IMR-90 (cell line): ENCODE measurements at regions not wholly inside any gene's neighbourhood (a gene's known extent, or its start where the extent isn't known, plus 50 kb on each side); places are given as distances from the start of the nearest gene placed in this dataset.

ENCODE experiments used
- ATAC-seq: fragments of 200-7000 bp; cut with Tn5 transposase; 2 replicates; pipeline ENCODE4 v1.9.1; 2020; ENCODE audit warnings: low read depth, mild to moderate bottlenecking, moderate library complexity
- BruUV-seq: library from RNA; stranded (reverse); fragments of 400-500 nt; replicated peaks from 2 replicates; lab custom pipeline; 2021; lab: Mats Ljungman, UMichigan
- CTCF ChIA-PET: fragments of 300-600 bp; formaldehyde crosslinking; extraction: SDS; loops from one replicate; lab custom pipeline; 2021; ENCODE audit warnings: antibody characterized with exemption; lab: Yijun Ruan, JAX
- POLR2A ChIA-PET: fragments of 300-600 bp; sonication (Branson Sonifier 250); formaldehyde crosslinking; loops from one replicate; lab custom pipeline; 2022; ENCODE audit warnings: antibody characterized with exemption; ENCODE audit not compliant: unreplicated experiment; lab: Charles Lee
- DNase-seq: peaks from one replicate; pipeline ENCODE4 v3.0.0; 2013
- H2AFZ ChIP-seq: replicated peaks from 2 replicates; pipeline ENCODE3; 2013; ENCODE audit warnings: low read length, mild to moderate bottlenecking; ENCODE audit not compliant: poor library complexity
- H2AK5ac ChIP-seq: 2 replicates; pipeline ENCODE4 v1.6.1; 2013; ENCODE audit warnings: low read depth, low read length, inconsistent platforms
- H2AK9ac ChIP-seq: replicated peaks from 2 replicates; pipeline ENCODE3; 2013; ENCODE audit warnings: mild to moderate bottlenecking, low read depth, low read length, moderate library complexity; ENCODE audit not compliant: poor library complexity
- H2BK120ac ChIP-seq: 2 replicates; pipeline ENCODE4 v1.6.1; 2013; ENCODE audit warnings: low read depth, low read length, inconsistent platforms
- H2BK15ac ChIP-seq: 3 replicates; pipeline ENCODE4 v1.6.1; 2013; ENCODE audit warnings: low read depth, low read length, inconsistent platforms
- H2BK20ac ChIP-seq: 2 replicates; pipeline ENCODE4 v1.6.1; 2013; ENCODE audit warnings: low read depth, mild to moderate bottlenecking, inconsistent platforms, low read length, moderate library complexity
- H2BK5ac ChIP-seq: 2 replicates; pipeline ENCODE4 v1.6.1; 2013; ENCODE audit warnings: mild to moderate bottlenecking, low read depth, low read length, inconsistent platforms; ENCODE audit not compliant: poor library complexity, severe bottlenecking
- H3K14ac ChIP-seq: replicated peaks from 2 replicates; pipeline ENCODE4 v1.6.1; 2013; ENCODE audit warnings: low read depth, low read length, inconsistent platforms
- H3K18ac ChIP-seq: 2 replicates; pipeline ENCODE4 v1.6.1; 2013; ENCODE audit warnings: low read depth, low read length, control low read depth
- H3K23ac ChIP-seq: 2 replicates; pipeline ENCODE4 v1.6.1; 2013; ENCODE audit warnings: low read depth, low read length, inconsistent platforms
- H3K27ac ChIP-seq: 2 replicates; pipeline ENCODE4 v1.5.1; 2013; ENCODE audit warnings: mild to moderate bottlenecking, control low read depth, low read length; ENCODE audit not compliant: insufficient read depth
- H3K27me3 ChIP-seq: 2 replicates; pipeline ENCODE4 v1.6.1; 2013; ENCODE audit warnings: low read length; ENCODE audit not compliant: control insufficient read depth, insufficient read depth
- H3K36me3 ChIP-seq: 2 replicates; pipeline ENCODE4 v1.6.1; 2013; ENCODE audit warnings: low read length, mixed read lengths; ENCODE audit not compliant: control insufficient read depth, insufficient read depth
- H3K4ac ChIP-seq: 2 replicates; pipeline ENCODE4 v1.6.1; 2013; ENCODE audit warnings: low read depth, low read length, inconsistent platforms
- H3K4me1 ChIP-seq: 2 replicates; pipeline ENCODE4 v1.6.1; 2013; ENCODE audit warnings: low read length, mixed read lengths; ENCODE audit not compliant: control insufficient read depth, insufficient read depth
- H3K4me2 ChIP-seq: 2 replicates; pipeline ENCODE4 v1.6.1; 2013; ENCODE audit warnings: low read depth, mild to moderate bottlenecking, control low read depth, low read length, moderate library complexity
- H3K4me3 ChIP-seq: 2 replicates; pipeline ENCODE4 v1.5.1; 2013; ENCODE audit warnings: low read depth, mild to moderate bottlenecking, control low read depth, low read length, moderate library complexity; ENCODE audit not compliant: insufficient read depth
- H3K56ac ChIP-seq: 2 replicates; pipeline ENCODE4 v1.6.1; 2013; ENCODE audit warnings: low read length, inconsistent platforms; ENCODE audit not compliant: insufficient read depth; ENCODE audit errors: extremely low read depth
- H3K79me1 ChIP-seq, 2 experiments: 2 replicates each; pipeline ENCODE4 v1.6.1; 2013; ENCODE audit warnings: low read length in 2 of 2, inconsistent platforms in 1 of 2, low read depth in 1 of 2
- H3K9ac ChIP-seq: 2 replicates; pipeline ENCODE4 v1.6.1; 2013; ENCODE audit warnings: low read depth, low read length, control low read depth
- H3K9me1 ChIP-seq: 2 replicates; pipeline ENCODE4 v1.6.1; 2013; ENCODE audit warnings: low read length, inconsistent platforms; ENCODE audit not compliant: insufficient read depth
- H3K9me3 ChIP-seq: 2 replicates; pipeline ENCODE4 v1.6.1; 2013; ENCODE audit warnings: low read length; ENCODE audit not compliant: control insufficient read depth, insufficient read depth
- H4K20me1 ChIP-seq: 2 replicates; pipeline ENCODE4 v1.6.1; 2013; ENCODE audit warnings: low read length, inconsistent platforms; ENCODE audit not compliant: insufficient read depth
- H4K5ac ChIP-seq: 2 replicates; pipeline ENCODE4 v1.6.1; 2013; ENCODE audit warnings: mild to moderate bottlenecking, low read depth, low read length, control low read depth
- H4K8ac ChIP-seq, 2 experiments: 2 replicates each; pipeline ENCODE4 v1.6.1; 2013; ENCODE audit warnings: low read depth in 2 of 2, low read length in 2 of 2, control low read depth in 1 of 2, inconsistent platforms in 1 of 2
- H4K91ac ChIP-seq: 2 replicates; pipeline ENCODE4 v1.6.1; 2013; ENCODE audit warnings: low read depth, low read length, inconsistent platforms; ENCODE audit not compliant: insufficient read depth
- BHLHE40 ChIP-seq: fragments of 150-350 bp; IDR thresholded peaks from 2 replicates; pipeline ENCODE4 v1.6.1; 2016; ENCODE audit warnings: mild to moderate bottlenecking, low read depth, low read length
- CEBPB ChIP-seq: IDR thresholded peaks from 2 replicates; pipeline ENCODE4 v1.6.1; 2012; ENCODE audit warnings: low read depth, low read length, improper control_type of control experiment
- CHD1 ChIP-seq: IDR thresholded peaks from 2 replicates; pipeline ENCODE4 v1.6.1; 2012; ENCODE audit warnings: low read depth, low read length, improper control_type of control experiment
- CTCF ChIP-seq: conservative IDR thresholded peaks from 2 replicates; pipeline ENCODE4 v1.5.1; 2012; ENCODE audit warnings: mild to moderate bottlenecking, low read depth, low read length, improper control_type of control experiment
- ELK1 ChIP-seq: fragments of 150-350 bp; IDR thresholded peaks from 2 replicates; pipeline ENCODE4 v1.6.1; 2016; ENCODE audit warnings: low read depth, mild to moderate bottlenecking, low read length, moderate library complexity, borderline replicate concordance
- FOS ChIP-seq: fragments of 150-350 bp; IDR thresholded peaks from 2 replicates; pipeline ENCODE4 v1.6.1; 2016; ENCODE audit warnings: low read depth, low read length
- MAFK ChIP-seq: IDR thresholded peaks from 2 replicates; pipeline ENCODE4 v1.6.1; 2012; ENCODE audit warnings: low read depth, low read length, improper control_type of control experiment
- MAZ ChIP-seq: IDR thresholded peaks from 2 replicates; pipeline ENCODE4 v1.6.1; 2012; ENCODE audit warnings: low read depth, mild to moderate bottlenecking, low read length, improper control_type of control experiment, moderate library complexity, borderline replicate concordance
- MXI1 ChIP-seq: IDR thresholded peaks from 2 replicates; pipeline ENCODE4 v1.6.1; 2012; ENCODE audit warnings: low read depth, mild to moderate bottlenecking, low read length, moderate library complexity, borderline replicate concordance
- NFE2L2 ChIP-seq: fragments of 150-350 bp; IDR thresholded peaks from 2 replicates; pipeline ENCODE4 v1.6.1; 2016; ENCODE audit warnings: low read depth, mild to moderate bottlenecking, low read length
- POLR2A ChIP-seq: IDR thresholded peaks from 2 replicates; pipeline ENCODE4 v1.6.1; 2012; ENCODE audit warnings: mild to moderate bottlenecking, low read depth, low read length
- RAD21 ChIP-seq: IDR thresholded peaks from 2 replicates; pipeline ENCODE4 v1.6.1; 2012; ENCODE audit warnings: low read length, improper control_type of control experiment
- RCOR1 ChIP-seq: IDR thresholded peaks from 2 replicates; pipeline ENCODE4 v1.6.1; 2012; ENCODE audit warnings: mild to moderate bottlenecking, low read length, improper control_type of control experiment; ENCODE audit not compliant: insufficient replicate concordance
- RFX5 ChIP-seq: IDR thresholded peaks from 2 replicates; pipeline ENCODE4 v1.8.0; 2012; ENCODE audit warnings: low read depth, mild to moderate bottlenecking, low read length, moderate library complexity
- SMC3 ChIP-seq: fragments of 150-350 bp; IDR thresholded peaks from 2 replicates; pipeline ENCODE4 v1.6.1; 2016; ENCODE audit warnings: low read depth, mild to moderate bottlenecking, antibody characterized with exemption, low read length, moderate library complexity
- USF2 ChIP-seq: fragments of 150-350 bp; IDR thresholded peaks from 2 replicates; pipeline ENCODE4 v1.6.1; 2017; ENCODE audit warnings: mild to moderate bottlenecking, antibody characterized with exemption, low read length, low read depth
- WGBS, 2 experiments: methylation state at CpG; one replicate each; pipeline versions ENCODE4 v1.1.5 to v1.1.7; 2013; ENCODE audit warnings: missing lambda C conversion rate in 2 of 2; ENCODE audit not compliant: insufficient read length in 1 of 2; ENCODE audit errors: extremely low coverage in 2 of 2; 5-methylcytosine and 5-hydroxymethylcytosine counted together
- dilution Hi-C: fragments of 300-500 bp; cut with HindIII; formaldehyde crosslinking; loops from one replicate; pipeline ENCODE4 v1.14.3; 2018; ENCODE audit warnings: low sequenced_read_pairs; ENCODE audit not compliant: unreplicated experiment
- in situ Hi-C: fragments of 300-500 bp; cut with MboI; formaldehyde crosslinking; loops from 3 replicates; pipeline ENCODE4 v1.14.3; 2019; ENCODE audit warnings: low sequenced_read_pairs, inconsistent platforms, mixed read lengths
- intact Hi-C: fragments of 100-400 bp; cut with micrococcal nuclease; formaldehyde crosslinking; loops from 2 replicates; pipeline ENCODE4 v1.10.0; 2022

- Histone ChIP-seq H4K20me1 (no peaks in the 10 kb centered on the region), H4K5ac (no peak overlapping the region), H3K9me3 (no peaks in the 10 kb centered on the region), H2AFZ (no peak overlapping the region), H3K4ac (no peak overlapping the region), H2AK9ac (no peak overlapping the region), H3K9me1 (no peaks in the 10 kb centered on the region), H2AK5ac (no peak overlapping the region), H3K79me1 (no peaks in the 10 kb centered on the region), H3K4me3 (no peak overlapping the region), H3K4me2 (no peak overlapping the region), H2BK120ac (no peak overlapping the region), H3K36me3 (no peaks in the 10 kb centered on the region), H4K8ac (no peak overlapping the region), H2BK5ac (no peak overlapping the region), H3K23ac (no peak overlapping the region), H3K4me1 (no peaks in the 10 kb centered on the region), H2BK15ac (no peak overlapping the region), H3K27me3 (no peaks in the 10 kb centered on the region; the same call in none of the 2 replicates), H3K9ac (no peak overlapping the region), H3K14ac (no peak overlapping the region; the same call in 1 of the 2 replicates), H3K27ac (no peak overlapping the region), H2BK20ac (no peak overlapping the region), H3K18ac (no peak overlapping the region), H4K91ac (no peak overlapping the region), H3K56ac (no peak overlapping the region)
- in situ Hi-C loops: no loop called here
- TF ChIP-seq NFE2L2 (no peak), CTCF (no peak), MAFK (no peak), CHD1 (no peak), POLR2A (no peak), BHLHE40 (no peak), MXI1 (no peak), FOS (no peak), USF2 (no peak), MAZ (no peak), ELK1 (no peak), CEBPB (no peak), RCOR1 (no peak), RFX5 (no peak), SMC3 (no peak), RAD21 (no peak)
- intact Hi-C loops: no loop called here
- ChIA-PET CTCF (no interaction called here), POLR2A (no interaction called here)
- no TSS peak for BruUV-seq
- dilution Hi-C loops: no loop called here
- ATAC-seq (no peak), DNase-seq (peak; percentile 14)
- 44% methylated on average over 1 of the region's 2 CpGs; no CpG with 5 or more reads in 1 of the 2 experiments for WGBS, 2 experiments
Measured at GRCh38 chrX:16517039-16517605, 132.8 kb upstream of the S100G start.
